HCT116 (cell line): ENCODE measurements at regions not wholly inside any gene's neighbourhood (a gene's known extent, or its start where the extent isn't known, plus 50 kb on each side); places are given as distances from the start of the nearest gene placed in this dataset.

Experiments
- ATAC-seq: fragments of 200-7000 bp; cut with Tn5 transposase; 2 replicates; pipeline ENCODE4 v1.9.1; 2020; ENCODE audit warnings: mild to moderate bottlenecking, moderate library complexity
- BruUV-seq: library from RNA; stranded (reverse); fragments of 400-500 nt; replicated peaks from 2 replicates; lab custom pipeline; 2021; lab: Mats Ljungman, UMichigan
- CTCF ChIA-PET: fragments of 300-600 bp; sonication (Branson Sonifier 250); formaldehyde crosslinking; loops from one replicate; lab custom pipeline; 2021; ENCODE audit warnings: antibody characterized with exemption; lab: Charles Lee
- POLR2A ChIA-PET: fragments of 300-600, 350-600 bp; sonication (Branson Sonifier 250); formaldehyde crosslinking; loops from one replicate; lab custom pipeline; 2021; ENCODE audit warnings: antibody characterized with exemption; lab: Charles Lee
- RAD21 ChIA-PET, 2 experiments: fragments of 300-600 bp; sonication (Branson Sonifier 250); formaldehyde crosslinking; loops; one replicate each; lab custom pipeline; 2023; ENCODE audit warnings: low total read pairs in 2 of 2; ENCODE audit not compliant: uncharacterized antibody in 2 of 2, unreplicated experiment in 2 of 2, low non-redundant PET in 1 of 2; lab: Charles Lee
- DNase-seq: peaks from one replicate; pipeline ENCODE4 v3.0.0-alpha.2; 2010; ENCODE audit warnings: low read depth, low spot score
- H2AFZ ChIP-seq: fragments of 200-600 bp; shearing (Covaris generic), sonication (generic); 2 replicates; pipeline ENCODE4 v1.6.1; 2017; ENCODE audit warnings: low read depth, mixed run types, mixed read lengths, antibody characterized with exemption, low read length; ENCODE audit not compliant: poor library complexity, severe bottlenecking
- H3K27ac ChIP-seq: 2 replicates; pipeline ENCODE4 v1.5.1; 2012; ENCODE audit warnings: low read depth, low read length
- H3K27me3 ChIP-seq: fragments of 200-600 bp; sonication (generic); 2 replicates; pipeline ENCODE4 v1.6.1; 2016; ENCODE audit warnings: mixed run types, low read length, mixed read lengths; ENCODE audit not compliant: insufficient read depth
- H3K36me3 ChIP-seq, 2 experiments: fragments of 200-500 bp in 1 of 2; fragments of 200-600 bp in 1 of 2; sonication (Bioruptor generic) in 1 of 2; sonication (generic) in 1 of 2; 2 replicates each; pipeline versions ENCODE4 v1.5.1 to v1.6.1; 2014 to 2016; ENCODE audit warnings: low read length in 2 of 2, inconsistent platforms in 1 of 2, mixed read lengths in 1 of 2, mixed run types in 1 of 2; ENCODE audit not compliant: insufficient read depth in 2 of 2, control insufficient read depth in 1 of 2
- H3K4me1 ChIP-seq, 2 experiments: fragments of 200-600 bp in 1 of 2; sonication (generic) in 1 of 2; 2 replicates each; pipeline versions ENCODE4 v1.5.1 to v1.6.1; 2012 to 2017; ENCODE audit warnings: low read length in 2 of 2, inconsistent platforms in 1 of 2, mild to moderate bottlenecking in 1 of 2, mixed read lengths in 1 of 2, mixed run types in 1 of 2, moderate library complexity in 1 of 2; ENCODE audit not compliant: insufficient read depth in 2 of 2, control insufficient read depth in 1 of 2
- H3K4me2 ChIP-seq: fragments of 200-600 bp; sonication (generic); 2 replicates; pipeline ENCODE4 v1.6.1; 2017; ENCODE audit warnings: mixed run types, low read length, mixed read lengths
- H3K4me3 ChIP-seq, 2 experiments: fragments of 200-600 bp in 1 of 2; sonication (generic) in 1 of 2; replicated peaks in 1 of 2; 2 replicates each; pipeline ENCODE4 v1.5.1; 2011 to 2016; ENCODE audit warnings: low read length in 2 of 2, control low read depth in 1 of 2, low read depth in 1 of 2, mild to moderate bottlenecking in 1 of 2, mixed read lengths in 1 of 2, mixed run types in 1 of 2
- H3K79me2 ChIP-seq: fragments of 200-600 bp; sonication (generic); 2 replicates; pipeline ENCODE4 v1.6.1; 2017; ENCODE audit warnings: mild to moderate bottlenecking, mixed run types, low read length, moderate library complexity, mixed read lengths; ENCODE audit not compliant: insufficient read depth
- H3K9ac ChIP-seq: fragments of 200-600 bp; sonication (generic); 2 replicates; pipeline ENCODE4 v1.6.1; 2016; ENCODE audit warnings: low read length, mixed read lengths
- H3K9me2 ChIP-seq: fragments of 200-600 bp; sonication (generic), shearing (Covaris generic); 2 replicates; pipeline ENCODE4 v1.6.1; 2017; ENCODE audit warnings: mixed run types, mild to moderate bottlenecking, moderate library complexity; ENCODE audit not compliant: insufficient read depth
- H3K9me3 ChIP-seq, 2 experiments: fragments of 200-500 bp in 1 of 2; fragments of 200-600 bp in 1 of 2; sonication (Bioruptor generic) in 1 of 2; sonication (generic) in 1 of 2; 2 replicates each; pipeline ENCODE4 v1.6.1; 2014 to 2017; ENCODE audit warnings: low read length in 2 of 2, mixed read lengths in 2 of 2, inconsistent platforms in 1 of 2, low read depth in 1 of 2, mild to moderate bottlenecking in 1 of 2, mixed run types in 1 of 2, moderate library complexity in 1 of 2; ENCODE audit not compliant: control insufficient read depth in 1 of 2, insufficient read depth in 1 of 2
- H4K20me1 ChIP-seq: fragments of 200-600 bp; sonication (generic), shearing (Covaris generic); 2 replicates; pipeline ENCODE4 v1.6.1; 2017; ENCODE audit warnings: mixed run types, mild to moderate bottlenecking, moderate library complexity; ENCODE audit not compliant: insufficient read depth
- EGR1 ChIP-seq: IDR thresholded peaks from 2 replicates; pipeline ENCODE4 v1.6.1; 2012; ENCODE audit warnings: low read depth
- FOSL1 ChIP-seq: IDR thresholded peaks from 2 replicates; pipeline ENCODE4 v1.6.1; 2012; ENCODE audit warnings: low read depth
- POLR2A ChIP-seq: IDR thresholded peaks from 2 replicates; pipeline ENCODE4 v1.7.0; 2011; ENCODE audit warnings: borderline replicate concordance; ENCODE audit not compliant: insufficient read depth, insufficient read length; ENCODE audit errors: extremely low read depth
- POLR2AphosphoS5 ChIP-seq: IDR thresholded peaks from 2 replicates; pipeline ENCODE4 v1.6.1; 2011; ENCODE audit warnings: mild to moderate bottlenecking, low read depth, low read length, moderate library complexity
- YY1 ChIP-seq: IDR thresholded peaks from 2 replicates; pipeline ENCODE4 v1.6.1; 2011; ENCODE audit warnings: low read length, low read depth, moderate library complexity, mild to moderate bottlenecking; ENCODE audit not compliant: insufficient replicate concordance; ENCODE audit errors: extremely low read depth
- ZNF274 ChIP-seq: fragments of 200-500 bp; sonication (Bioruptor generic); IDR thresholded peaks from 2 replicates; pipeline ENCODE4 v1.6.1; 2014; ENCODE audit warnings: mild to moderate bottlenecking, low read depth, low read length, inconsistent platforms
- intact Hi-C: fragments of 100-400 bp; cut with micrococcal nuclease; formaldehyde crosslinking; loops from 2 replicates; pipeline ENCODE4 v1.10.0; 2022
- TF ChIP-seq, protein P1 (sequence below), 3 experiments: fragments of 200-600 bp in 1 of 3; sonication (generic) in 1 of 3; IDR thresholded peaks in 2 of 3; conservative IDR thresholded peaks in 1 of 3; 2 replicates each; pipeline ENCODE4 v1.5.1; 2012 to 2017; ENCODE audit warnings: low read depth in 2 of 3, low read length in 2 of 3, antibody characterized with exemption in 1 of 3, borderline replicate concordance in 1 of 3, control low read depth in 1 of 3, mild to moderate bottlenecking in 1 of 3, mixed read lengths in 1 of 3, mixed run types in 1 of 3, moderate library complexity in 1 of 3; ENCODE audit not compliant: insufficient read depth in 1 of 3
- TF ChIP-seq, protein P2 (sequence below): IDR thresholded peaks from 2 replicates; pipeline ENCODE4 v1.6.1; 2012

DNA sequence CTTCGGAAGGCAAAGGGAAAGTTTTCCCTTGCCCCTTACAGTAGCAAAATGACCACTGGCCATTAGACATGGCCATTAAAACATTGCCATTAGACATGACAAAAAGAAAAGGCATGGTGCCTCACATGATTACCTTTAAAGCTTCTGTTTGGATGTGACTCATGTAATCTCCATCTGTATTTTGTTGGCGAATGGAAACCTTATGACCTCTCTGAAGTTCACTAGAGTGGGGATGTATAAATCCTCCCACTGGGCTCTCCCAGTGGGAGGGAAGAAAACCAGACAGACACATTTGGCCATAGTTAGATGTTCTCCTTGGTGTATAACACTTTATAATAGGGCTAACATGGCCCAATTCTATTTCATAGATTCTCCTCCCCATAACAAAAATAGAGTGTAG is 152.6 kb downstream of the MAGEB17 start:
- ChIA-PET POLR2A (no interaction called here), RAD21 (no interaction called here), CTCF (no interaction called here)
- ATAC-seq (no peak), DNase-seq (no peak)
- Histone ChIP-seq H3K9me2 (no peaks in the 10 kb centered on the region), H3K27ac (no peak overlapping the region), H3K9me3 (no peaks in the 10 kb centered on the region), H3K4me1 (peaks cover 0 to 3% of the 10 kb centered on the region in 2 experiments; a peak in 1 of 4 replicates), H3K79me2 (no peaks in the 10 kb centered on the region), H4K20me1 (no peaks in the 10 kb centered on the region), H3K4me3 (no peak overlapping the region), H2AFZ (no peak overlapping the region), H3K9ac (no peak overlapping the region), H3K27me3 (no peaks in the 10 kb centered on the region), H3K36me3 (no peaks in the 10 kb centered on the region), H3K4me2 (no peak overlapping the region)
- no TSS peak for BruUV-seq
- intact Hi-C loops = no loop called here
- TF ChIP-seq POLR2A (no peak), EGR1 (no peak)

DNA sequence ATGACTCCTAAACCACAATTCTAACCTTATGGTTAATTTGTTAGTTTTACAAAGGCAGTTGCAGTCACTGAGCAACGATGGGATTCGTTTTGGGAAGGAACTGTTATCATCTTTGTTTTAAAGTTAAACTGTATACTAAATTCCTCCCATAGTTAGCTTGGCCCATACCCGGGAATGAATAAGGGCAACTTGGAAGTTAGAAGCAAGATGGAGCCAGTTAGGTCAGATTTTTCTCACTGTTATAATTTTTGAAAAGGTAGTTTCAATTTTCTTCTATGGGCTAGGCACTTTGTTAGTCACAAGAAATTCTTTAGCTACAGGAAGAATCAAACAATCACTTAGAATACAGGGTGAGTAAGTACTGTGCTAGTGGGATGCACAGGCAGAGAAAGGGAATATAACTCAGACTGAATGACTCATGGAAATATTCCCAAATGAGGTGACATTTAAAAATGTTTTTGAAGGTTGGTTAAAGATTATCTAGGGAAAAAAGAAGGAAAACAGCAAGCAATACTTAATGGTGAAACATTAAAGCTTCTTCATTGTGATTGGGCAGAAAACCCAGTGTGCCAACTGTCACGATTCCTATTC is 153.6 kb downstream of the MAGEB17 start:
- no peaks in the 10 kb centered on the region for H3K36me3 ChIP-seq
- ChIA-PET RAD21 (no interaction called here), CTCF (no interaction called here), POLR2A (no interaction called here)
- H3K9me2 ChIP-seq = no peaks in the 10 kb centered on the region
- no peaks in the 10 kb centered on the region for H3K9me3 ChIP-seq
- no peak for ATAC-seq
- no TSS peak for BruUV-seq
- H3K4me1 ChIP-seq = peaks cover 0 to 3% of the 10 kb centered on the region in 2 experiments; a peak in 1 of 4 replicates
- no peak overlapping the region for H3K9ac ChIP-seq
- intact Hi-C loops = no loop called here
- H2AFZ ChIP-seq = no peak overlapping the region
- no peaks in the 10 kb centered on the region for H3K27me3 ChIP-seq
- no peak overlapping the region for H3K27ac ChIP-seq
- no peaks in the 10 kb centered on the region for H3K79me2 ChIP-seq
- no peak for DNase-seq
- no peaks in the 10 kb centered on the region for H4K20me1 ChIP-seq
- TF ChIP-seq ZNF274 (no peak), FOSL1 (no peak), POLR2AphosphoS5 (no peak), YY1 (no peak)
- TF ChIP-seq, protein P1, sequence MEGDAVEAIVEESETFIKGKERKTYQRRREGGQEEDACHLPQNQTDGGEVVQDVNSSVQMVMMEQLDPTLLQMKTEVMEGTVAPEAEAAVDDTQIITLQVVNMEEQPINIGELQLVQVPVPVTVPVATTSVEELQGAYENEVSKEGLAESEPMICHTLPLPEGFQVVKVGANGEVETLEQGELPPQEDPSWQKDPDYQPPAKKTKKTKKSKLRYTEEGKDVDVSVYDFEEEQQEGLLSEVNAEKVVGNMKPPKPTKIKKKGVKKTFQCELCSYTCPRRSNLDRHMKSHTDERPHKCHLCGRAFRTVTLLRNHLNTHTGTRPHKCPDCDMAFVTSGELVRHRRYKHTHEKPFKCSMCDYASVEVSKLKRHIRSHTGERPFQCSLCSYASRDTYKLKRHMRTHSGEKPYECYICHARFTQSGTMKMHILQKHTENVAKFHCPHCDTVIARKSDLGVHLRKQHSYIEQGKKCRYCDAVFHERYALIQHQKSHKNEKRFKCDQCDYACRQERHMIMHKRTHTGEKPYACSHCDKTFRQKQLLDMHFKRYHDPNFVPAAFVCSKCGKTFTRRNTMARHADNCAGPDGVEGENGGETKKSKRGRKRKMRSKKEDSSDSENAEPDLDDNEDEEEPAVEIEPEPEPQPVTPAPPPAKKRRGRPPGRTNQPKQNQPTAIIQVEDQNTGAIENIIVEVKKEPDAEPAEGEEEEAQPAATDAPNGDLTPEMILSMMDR (IDR thresholded peaks at IDR 0.05 in 2 of 3, conservative IDR thresholded peaks at IDR 0.05 in 1 of 3; ENCODE audit: borderline replicate concordance in 1 of 3, insufficient read depth in 1 of 3, low read depth in 2 of 3, low read length in 2 of 3) = no peak
- TF ChIP-seq, protein P2, sequence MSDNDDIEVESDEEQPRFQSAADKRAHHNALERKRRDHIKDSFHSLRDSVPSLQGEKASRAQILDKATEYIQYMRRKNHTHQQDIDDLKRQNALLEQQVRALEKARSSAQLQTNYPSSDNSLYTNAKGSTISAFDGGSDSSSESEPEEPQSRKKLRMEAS = no peak
- H3K4me3 ChIP-seq = no peak overlapping the region
- H3K4me2 ChIP-seq = no peak overlapping the region
